Uterus (tissue), 3 donors: ENCODE measurements at regions not wholly inside any gene's neighbourhood (a gene's known extent, or its start where the extent isn't known, plus 50 kb on each side); places are given as distances from the start of the nearest gene placed in this dataset.

Source experiments
- DNase-seq, 2 donors: peaks; one replicate each; pipeline ENCODE4 v3.0.0-alpha.2; 2019 to 2020
- H3K27ac ChIP-seq, 2 donors: fragments of 200-600 bp; sonication (generic); 1 replicate in 1 of 2; 2 replicates in 1 of 2; pipeline ENCODE4 v1.5.1; 2016 to 2018
- H3K27me3 ChIP-seq, 2 donors: fragments of 200-600 bp; sonication (generic); one replicate each; pipeline ENCODE4 v1.5.1; 2018 to 2019; ENCODE audit warnings: control low read depth in 1 of 2
- H3K36me3 ChIP-seq, 2 donors: fragments of 200-600 bp; sonication (generic); one replicate each; pipeline ENCODE4 v1.5.1; 2019; ENCODE audit warnings: control low read depth in 1 of 2
- H3K4me1 ChIP-seq, 2 donors: fragments of 200-600 bp; sonication (generic); one replicate each; pipeline ENCODE4 v1.5.1; 2018 to 2019; ENCODE audit warnings: control low read depth in 1 of 2
- H3K4me3 ChIP-seq, 2 donors: fragments of 200-600 bp; sonication (generic); 1 replicate in 1 of 2; 2 replicates in 1 of 2; pipeline ENCODE4 v1.5.1; 2018 to 2019; ENCODE audit warnings: mild to moderate bottlenecking in 1 of 2
- H3K9me3 ChIP-seq, 2 donors: fragments of 200-600 bp; sonication (generic); one replicate each; pipeline ENCODE4 v1.5.1; 2019; ENCODE audit warnings: control low read depth in 1 of 2
- CTCF ChIP-seq, 4 experiments: fragments of 200-600 bp in 2 of 4; fragments of 450-650 bp in 2 of 4; sonication (generic) in 2 of 4; IDR thresholded peaks; one replicate each; pipeline ENCODE4 v1.5.1; 2016 to 2019; ENCODE audit warnings: antibody characterized with exemption in 4 of 4, mild to moderate bottlenecking in 2 of 4, moderate library complexity in 1 of 4
- POLR2A ChIP-seq, 2 donors: fragments of 450-650 bp; IDR thresholded peaks; one replicate each; pipeline ENCODE4 v1.6.1; 2016; ENCODE audit warnings: antibody characterized with exemption in 2 of 2, mild to moderate bottlenecking in 1 of 2, moderate library complexity in 1 of 2
- intact Hi-C: fragments of 100-400 bp; cut with DNase I; formaldehyde crosslinking; loops from one replicate; pipeline ENCODE4 v1.15.1; 2023; ENCODE audit warnings: low total_unique reads
- donor health status: DM: yes; HTN: yes; CAD: no.

GRCh38 chr20:53801609-53802370, 208.2 kb upstream of the ZNF217 start:
- Histone ChIP-seq H3K4me3 (no peak overlapping the region), H3K27ac (no peak overlapping the region), H3K36me3 (no peaks in the 10 kb centered on the region), H3K9me3 (no peaks in the 10 kb centered on the region), H3K27me3 (no peaks in the 10 kb centered on the region), H3K4me1 (no peaks in the 10 kb centered on the region)
- TF ChIP-seq CTCF (IDR thresholded peaks at IDR 0.05) (no peak), POLR2A (IDR thresholded peaks at IDR 0.05) (no peak)
- no peak for DNase-seq
- intact Hi-C loops, result no loop called here

GRCh38 chr20:53800883-53801604, 207.4 kb upstream of the ZNF217 start:
- Histone ChIP-seq H3K36me3 (no peaks in the 10 kb centered on the region), H3K4me3 (no peak overlapping the region), H3K4me1 (no peaks in the 10 kb centered on the region), H3K27ac (no peak overlapping the region), H3K27me3 (no peaks in the 10 kb centered on the region), H3K9me3 (no peaks in the 10 kb centered on the region)
- TF ChIP-seq CTCF (IDR thresholded peaks at IDR 0.05) (no peak), POLR2A (IDR thresholded peaks at IDR 0.05) (no peak)
- DNase-seq, result no peak
- intact Hi-C loops, result no loop called here

GRCh38 chr20:53800418-53800817, 206.8 kb upstream of the ZNF217 start:
- Histone ChIP-seq H3K4me3 (no peak overlapping the region), H3K27me3 (no peaks in the 10 kb centered on the region), H3K4me1 (no peaks in the 10 kb centered on the region), H3K27ac (no peak overlapping the region), H3K9me3 (no peaks in the 10 kb centered on the region), H3K36me3 (no peaks in the 10 kb centered on the region)
- intact Hi-C loops, result no loop called here
- no peak for TF ChIP-seq POLR2A (IDR thresholded peaks at IDR 0.05)
- TF ChIP-seq CTCF (IDR thresholded peaks at IDR 0.05), result no peak
- DNase-seq, result no peak

- H3K9me3 ChIP-seq, result no peaks in the 10 kb centered on the region
- no peak overlapping the region for H3K27ac ChIP-seq
- intact Hi-C loops, result no loop called here
- DNase-seq, result no peak
- no peak overlapping the region for H3K4me3 ChIP-seq
- H3K36me3 ChIP-seq, result no peaks in the 10 kb centered on the region
- no peaks in the 10 kb centered on the region for H3K4me1 ChIP-seq
- H3K27me3 ChIP-seq, result no peaks in the 10 kb centered on the region
- TF ChIP-seq CTCF (IDR thresholded peaks at IDR 0.05), result no peak
- no peak for TF ChIP-seq POLR2A (IDR thresholded peaks at IDR 0.05)
Measured at GRCh38 chr20:53797085-53797484, 203.4 kb upstream of the ZNF217 start.

- TF ChIP-seq POLR2A (IDR thresholded peaks at IDR 0.05) (no peak), CTCF (IDR thresholded peaks at IDR 0.05) (no peak)
- intact Hi-C loops, result no loop called here
- Histone ChIP-seq H3K4me3 (no peak overlapping the region), H3K9me3 (no peaks in the 10 kb centered on the region), H3K27ac (no peak overlapping the region), H3K36me3 (no peaks in the 10 kb centered on the region), H3K27me3 (no peaks in the 10 kb centered on the region), H3K4me1 (no peaks in the 10 kb centered on the region)
- no peak for DNase-seq
Measured at GRCh38 chr20:53795170-53795569, 201.5 kb upstream of the ZNF217 start.
